Fibroblast of skin of back (primary cell): ENCODE measurements at regions not wholly inside any gene's neighbourhood (a gene's known extent, or its start where the extent isn't known, plus 50 kb on each side); places are given as distances from the start of the nearest gene placed in this dataset.

Experiments
- DNase-seq: peaks from one replicate; pipeline ENCODE4 v3.0.0-alpha.2; 2013

DNA sequence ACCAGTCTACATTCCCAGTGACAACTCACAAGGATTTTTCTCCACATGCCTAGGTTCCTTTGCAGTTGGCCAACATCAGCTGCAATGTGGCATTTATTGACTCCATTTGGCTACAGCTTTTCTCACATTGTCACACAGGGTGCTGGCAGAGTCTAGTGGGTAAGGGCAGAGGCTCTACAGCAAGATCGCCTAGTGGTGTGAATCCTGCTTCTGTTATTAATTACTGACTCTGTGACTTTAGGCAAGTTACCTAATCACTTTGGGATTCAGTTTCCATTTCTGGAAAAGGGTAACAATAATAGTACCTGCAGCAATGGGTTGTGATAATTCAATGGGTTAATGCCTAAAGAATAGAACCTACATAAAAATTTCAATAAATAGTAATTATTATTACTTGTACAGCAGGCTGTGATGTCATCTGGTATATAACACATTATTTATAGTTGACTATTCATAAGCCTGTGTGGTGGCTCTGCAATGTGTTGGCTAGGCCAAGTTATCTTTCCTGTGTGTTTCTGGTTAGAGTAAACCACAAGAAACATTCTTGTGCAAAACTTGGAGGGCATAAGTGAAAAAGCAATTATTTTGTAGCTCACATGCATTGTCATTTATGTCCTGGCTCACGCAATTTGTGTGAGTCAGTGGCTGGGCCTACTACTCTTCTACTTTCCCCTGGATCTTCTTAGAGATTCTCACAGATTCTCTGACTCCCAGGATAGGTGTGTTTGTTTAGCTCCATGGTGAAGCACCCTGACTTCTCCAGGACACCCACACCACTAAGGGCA lies 59.5 kb downstream of the PTGS2 start:
- DNase-seq: peak; percentile 96

GRCh38 chr1:186618401-186619170 lies 61.6 kb downstream of the PTGS2 start:
- DNase-seq: peak; percentile 42

DNA sequence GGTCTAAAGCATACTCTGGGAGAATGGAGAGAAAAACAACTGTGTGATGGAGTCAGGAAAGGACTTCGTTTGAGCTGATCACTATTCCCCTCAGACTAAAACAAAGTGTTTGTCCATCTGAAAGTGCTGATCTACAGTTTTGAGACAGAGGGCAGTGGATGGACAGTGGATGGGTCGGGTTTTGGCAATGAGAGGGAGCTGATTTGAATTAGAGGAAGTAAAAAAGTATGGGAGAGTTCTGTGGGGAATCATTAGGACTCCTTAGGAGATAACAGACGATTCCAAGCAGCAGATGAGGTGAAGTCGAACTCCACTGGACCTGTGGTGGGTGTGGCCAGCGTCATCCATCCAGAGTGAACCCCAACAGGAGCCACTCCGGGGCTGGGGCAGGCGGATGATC lies 62.3 kb downstream of the PTGS2 start:
- no peak for DNase-seq

- DNase-seq: no peak
Observed at GRCh38 chr1:186616511-186616910, 63.7 kb downstream of the PTGS2 start.

DNA sequence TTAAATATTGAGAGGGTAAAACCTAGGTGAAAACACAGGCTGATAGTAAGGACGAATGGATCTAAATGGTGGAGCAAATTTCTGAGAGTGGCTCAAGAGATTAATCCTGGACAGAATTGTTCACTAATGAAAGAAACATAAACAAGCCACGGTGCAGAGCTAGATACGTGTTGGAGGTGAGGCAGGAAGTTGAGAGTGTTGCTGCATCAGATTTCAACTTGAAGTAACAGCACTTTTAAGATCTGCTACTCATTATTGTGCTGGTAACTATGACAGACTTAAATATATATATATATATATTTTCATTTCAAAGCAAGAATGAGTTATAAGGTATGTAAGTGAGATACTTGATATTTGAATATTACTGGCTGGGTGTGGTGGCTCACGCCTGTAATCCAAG lies 64.9 kb downstream of the PTGS2 start:
- DNase-seq: no peak

DNA sequence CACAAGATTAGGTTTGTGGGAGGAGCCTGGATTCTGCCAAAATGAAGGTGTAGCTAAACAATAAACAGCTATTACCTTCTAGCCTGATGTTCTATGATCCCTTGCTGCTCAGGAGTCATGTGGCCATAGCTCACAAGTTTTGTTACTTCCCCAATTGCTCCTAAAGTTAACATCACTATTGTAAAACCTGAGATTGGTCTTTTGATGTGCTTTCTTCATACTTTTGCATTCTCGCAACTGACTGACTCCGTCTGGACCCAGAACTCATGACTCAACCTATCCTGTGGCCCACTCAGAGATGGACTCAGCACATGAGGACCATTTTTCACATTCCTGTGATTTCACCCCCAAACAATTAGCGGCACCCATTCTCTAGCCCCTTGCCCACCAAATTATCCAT lies 69.1 kb downstream of the PTGS2 start:
- no peak for DNase-seq

DNA sequence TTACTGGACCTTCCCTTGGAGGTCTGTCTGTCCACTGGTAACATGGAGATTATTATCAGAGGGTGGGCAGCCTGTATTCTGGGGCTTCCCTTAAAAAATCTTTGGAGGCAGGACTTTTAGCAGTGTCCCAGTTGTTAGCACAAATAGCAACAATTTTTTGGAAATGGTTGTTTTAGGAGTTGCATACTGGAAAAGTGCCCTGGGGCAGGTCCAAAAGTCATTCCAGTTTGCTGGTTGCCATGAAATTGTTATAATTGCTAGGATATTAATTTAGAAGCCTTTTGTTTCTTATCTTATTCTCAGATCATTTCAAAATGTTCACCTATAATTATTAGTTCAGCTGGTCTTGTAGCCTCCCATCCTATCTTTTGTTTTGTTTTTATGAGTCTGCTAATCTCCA lies 71.0 kb downstream of the PTGS2 start:
- DNase-seq: no peak

GRCh38 chr1:186605762-186606350 lies 74.4 kb downstream of the PTGS2 start:
- peak; percentile 80 for DNase-seq

GRCh38 chr1:186595969-186596368 lies 84.3 kb downstream of the PTGS2 start:
- no peak for DNase-seq

DNA sequence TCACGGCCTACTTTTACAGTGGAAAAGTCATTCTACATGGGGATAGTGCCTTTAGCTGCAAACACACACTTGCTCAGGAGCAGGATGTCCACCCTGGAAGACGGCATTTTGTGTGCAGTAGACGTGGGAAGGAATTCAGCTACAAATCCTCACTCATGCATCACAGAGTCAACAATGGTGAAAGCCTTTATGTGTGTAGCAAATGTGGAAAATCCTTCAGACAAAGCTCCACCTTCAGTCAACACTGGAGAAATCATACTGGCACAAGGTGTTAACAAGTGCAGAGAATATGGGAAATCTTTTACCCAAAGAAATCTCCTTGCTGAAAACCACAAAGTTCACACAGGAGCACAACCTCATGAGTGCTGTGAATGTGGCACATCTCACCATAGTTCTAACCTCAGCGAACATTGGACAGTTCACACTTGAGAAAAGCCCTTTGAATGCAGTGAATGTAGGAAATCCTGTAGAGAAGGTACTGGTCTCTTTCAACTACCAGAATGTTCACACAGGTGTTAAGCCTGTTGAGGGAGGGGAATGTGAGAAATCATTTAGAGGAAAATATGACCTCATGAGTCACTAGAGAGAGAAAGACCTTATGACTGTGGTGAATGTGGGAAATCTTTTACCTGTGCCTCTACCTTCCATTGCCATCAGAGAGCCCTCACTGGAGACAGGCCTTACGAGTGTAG lies 101.8 kb downstream of the PTGS2 start:
- no peak for DNase-seq

DNA sequence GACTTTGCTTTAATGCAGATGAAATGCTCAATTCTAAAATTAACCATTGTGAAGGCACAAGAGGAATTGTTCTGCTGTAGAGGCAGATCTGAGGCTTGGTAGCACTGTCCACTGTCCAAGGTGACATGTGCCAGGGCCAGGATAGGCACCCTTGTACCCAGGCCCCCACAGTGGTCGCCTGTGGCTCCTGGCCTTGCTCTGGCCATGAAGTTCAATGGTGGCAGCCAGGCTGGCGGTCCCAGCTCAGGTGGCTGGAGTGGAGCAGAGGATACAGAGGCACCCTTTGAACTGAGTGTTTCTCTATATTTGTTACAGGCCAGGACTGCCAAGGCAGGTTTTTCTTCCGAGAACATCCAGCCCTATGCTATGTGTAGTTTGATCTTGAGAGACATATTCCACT lies 102.6 kb downstream of the PTGS2 start:
- no peak for DNase-seq

DNA sequence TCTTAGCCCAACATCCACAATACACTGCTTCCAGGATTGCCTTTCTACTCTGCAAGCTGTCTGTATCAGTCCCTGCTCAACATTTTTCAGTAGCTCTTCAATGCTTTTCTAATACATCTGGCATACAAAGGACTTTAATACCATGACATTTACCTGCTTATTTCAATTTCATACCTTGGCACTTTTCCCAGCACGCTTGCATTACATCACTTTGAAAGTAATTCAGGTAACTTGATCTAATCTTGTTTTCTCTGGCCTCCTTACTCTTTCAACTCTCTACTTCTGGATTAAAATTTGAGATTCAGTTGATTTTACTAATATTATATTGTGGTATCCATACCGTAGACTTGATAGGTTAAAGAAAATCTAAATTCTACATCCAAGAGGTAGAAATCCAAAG lies 103.0 kb downstream of the PTGS2 start:
- no peak for DNase-seq

- peak; percentile 37 for DNase-seq
Observed at GRCh38 chr1:186575348-186575747, 104.9 kb downstream of the PTGS2 start.

GRCh38 chr1:186574926-186575325 lies 105.3 kb downstream of the PTGS2 start:
- no peak for DNase-seq

GRCh38 chr1:186572509-186572908 lies 107.7 kb downstream of the PTGS2 start:
- DNase-seq: no peak

DNA sequence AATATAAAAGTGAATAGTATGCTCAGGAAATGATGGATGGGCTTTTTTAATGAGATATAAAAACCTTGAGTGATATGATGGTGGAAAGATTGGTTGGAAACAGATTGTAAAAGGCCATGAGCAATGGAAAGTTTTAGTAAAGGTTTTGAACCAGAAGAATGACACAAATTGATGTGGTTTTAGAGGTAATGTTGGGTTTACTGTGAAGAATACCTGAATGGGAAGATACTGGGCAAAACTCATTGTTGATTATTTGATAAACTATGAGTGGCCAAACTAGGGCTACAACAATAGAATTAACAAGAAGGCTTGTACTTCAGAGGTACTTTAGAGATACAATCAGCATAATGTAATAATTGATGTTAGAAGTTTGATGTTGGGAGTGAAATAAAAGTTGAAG lies 108.5 kb downstream of the PTGS2 start:
- DNase-seq: no peak

DNA sequence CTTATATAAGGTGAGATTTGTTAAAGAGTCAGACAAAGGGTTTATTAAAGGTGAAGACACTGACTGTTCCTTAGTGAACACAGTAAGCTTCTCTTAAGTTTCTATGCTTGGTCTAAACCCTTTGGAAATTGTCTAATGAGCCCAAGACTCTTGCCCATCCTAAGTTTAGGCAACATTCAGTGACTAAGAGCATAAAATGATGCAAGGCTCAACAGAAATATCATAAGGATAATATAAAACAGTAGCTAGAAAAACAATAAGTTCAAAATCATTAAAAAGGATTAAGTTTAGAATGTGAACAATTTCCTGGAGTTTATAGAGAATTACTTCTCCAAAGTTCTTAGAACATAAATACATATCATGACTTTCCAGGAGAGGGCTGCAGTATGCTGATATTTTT lies 108.9 kb upstream of the PDC start:
- peak; percentile 69 for DNase-seq

DNA sequence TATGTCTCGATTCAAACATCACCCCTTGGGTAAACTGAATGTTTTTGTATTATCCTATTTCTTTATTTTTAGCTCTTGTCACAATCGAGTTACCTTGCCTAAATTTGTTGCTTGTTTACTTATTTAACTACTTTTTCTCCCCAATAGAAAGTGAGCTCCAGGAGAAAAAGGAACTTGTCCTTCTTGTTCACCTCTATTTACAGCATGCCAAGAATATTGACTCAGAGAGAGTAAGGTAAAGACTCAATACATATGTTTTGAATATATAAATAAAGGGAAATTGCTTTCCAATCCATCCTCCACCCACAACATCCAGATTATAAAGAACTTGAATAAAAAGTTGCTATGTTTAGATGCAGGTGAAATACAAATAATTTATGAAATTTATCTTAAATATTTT lies 107.3 kb upstream of the PDC start:
- DNase-seq: no peak

DNA sequence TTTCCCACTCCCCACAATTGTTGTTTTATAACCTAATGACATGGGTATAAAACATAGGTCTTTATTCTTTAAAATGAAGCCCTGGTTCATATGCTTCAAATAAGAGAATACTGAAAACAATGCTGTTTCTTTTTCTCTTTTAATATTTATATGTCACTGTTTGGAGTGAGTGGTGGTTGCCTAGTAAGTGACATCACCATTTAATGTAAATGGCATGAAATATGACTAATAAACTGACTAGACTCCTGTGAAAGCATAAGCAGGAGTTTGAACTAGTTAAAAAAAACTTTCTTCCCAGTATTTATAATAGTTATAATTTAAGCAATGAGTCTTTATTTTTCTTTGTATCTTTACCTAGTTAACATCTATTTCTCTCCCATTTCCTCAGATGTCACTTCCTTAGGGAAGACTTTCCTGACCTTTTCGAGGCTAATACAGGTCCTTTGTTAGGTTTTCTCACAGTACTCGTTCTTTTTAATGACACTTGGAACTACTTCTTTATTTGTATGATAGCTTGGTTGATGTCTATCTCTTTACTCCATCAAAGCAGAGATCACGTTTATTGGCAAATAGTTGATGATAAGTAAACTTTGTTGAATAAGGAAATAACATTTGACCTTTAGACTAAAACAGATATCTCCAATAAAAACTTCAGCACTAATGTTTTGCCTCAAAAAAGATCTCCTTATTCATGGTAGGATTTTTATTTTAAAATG lies 105.4 kb upstream of the PDC start:
- DNase-seq: peak; percentile 82

- DNase-seq: no peak
Observed at GRCh38 chr1:186564582-186564981, 103.7 kb upstream of the PDC start.

DNA sequence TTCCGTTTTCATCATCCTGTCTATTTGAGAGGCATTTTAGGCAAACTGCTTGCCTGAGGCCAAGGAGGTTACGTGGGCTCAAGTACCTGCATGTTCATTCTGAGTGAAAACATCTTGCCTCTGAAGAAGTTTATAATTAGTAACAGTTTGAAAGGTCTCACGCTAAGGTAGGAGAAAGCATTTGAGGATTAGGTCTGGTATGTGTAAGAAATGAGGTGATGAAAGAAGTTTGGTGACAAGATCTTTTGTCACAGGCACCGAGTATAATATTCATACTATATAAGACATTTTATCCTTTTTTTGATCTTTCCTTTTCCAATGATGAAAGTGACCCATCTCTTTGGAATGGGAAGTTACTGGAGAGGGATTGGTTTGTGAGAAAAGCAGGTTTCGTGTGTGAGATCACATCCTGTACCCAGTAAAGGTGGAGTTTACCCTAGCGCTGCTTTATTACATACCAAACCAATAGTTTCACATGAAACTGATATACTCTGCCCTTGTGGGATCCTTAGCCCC lies 98.7 kb upstream of the PDC start:
- peak; percentile 65 for DNase-seq

GRCh38 chr1:186557147-186557777 lies 96.3 kb upstream of the PDC start:
- no peak for DNase-seq
